Natural killer cell (primary cell): ENCODE measurements at regions not wholly inside any gene's neighbourhood (a gene's known extent, or its start where the extent isn't known, plus 50 kb on each side); places are given as distances from the start of the nearest gene placed in this dataset.

ENCODE experiments used
- ATAC-seq, 3 donors: fragments of 150-1000 bp in 2 of 3; fragments of 200-7000 bp in 1 of 3; cut with Tn5 transposase; 1 replicate in 1 of 3; 2 replicates in 2 of 3; pipeline ENCODE4 v1.10.0; 2021; ENCODE audit warnings: mild to moderate bottlenecking in 2 of 3, moderate library complexity in 2 of 3
- DNase-seq, 2 donors: peaks; one replicate each; pipeline versions ENCODE4 v3.0.0 to v3.0.0-alpha.2; 2013 to 2021; ENCODE audit warnings: mixed read lengths in 1 of 2
- H3K27ac ChIP-seq: one replicate; pipeline ENCODE4 v1.5.1; 2013; ENCODE audit warnings: mild to moderate bottlenecking, low read length
- H3K27me3 ChIP-seq: one replicate; pipeline ENCODE4 v1.6.1; 2013; ENCODE audit warnings: low read length; ENCODE audit not compliant: control insufficient read depth, insufficient read depth
- H3K36me3 ChIP-seq: one replicate; pipeline ENCODE4 v1.6.1; 2013; ENCODE audit warnings: low read length; ENCODE audit not compliant: control insufficient read depth, insufficient read depth
- H3K4me1 ChIP-seq: one replicate; pipeline ENCODE4 v1.6.1; 2013; ENCODE audit warnings: low read length; ENCODE audit not compliant: control insufficient read depth, insufficient read depth
- H3K4me3 ChIP-seq: one replicate; pipeline ENCODE4 v1.5.1; 2013; ENCODE audit warnings: low read length
- H3K9me3 ChIP-seq: one replicate; pipeline ENCODE4 v1.6.1; 2013; ENCODE audit warnings: low read length; ENCODE audit not compliant: control insufficient read depth, insufficient read depth
- H3K27ac Mint-ChIP-seq, 2 donors: one replicate each; pipeline ENCODE4 v1.8.0; 2022; ENCODE audit warnings: mild to moderate bottlenecking in 2 of 2, mixed read lengths in 2 of 2, moderate library complexity in 1 of 2
- H3K27me3 Mint-ChIP-seq, 2 donors: one replicate each; pipeline ENCODE4 v1.8.0; 2022; ENCODE audit warnings: low read depth in 2 of 2, mixed read lengths in 2 of 2
- H3K36me3 Mint-ChIP-seq: one replicate; pipeline ENCODE4 v1.8.0; 2022; ENCODE audit warnings: mixed read lengths
- H3K4me1 Mint-ChIP-seq, 2 donors: one replicate each; pipeline ENCODE4 v1.8.0; 2022; ENCODE audit warnings: mixed read lengths in 2 of 2
- H3K4me3 Mint-ChIP-seq: one replicate; pipeline ENCODE4 v1.8.0; 2022; ENCODE audit warnings: mild to moderate bottlenecking, moderate library complexity, mixed read lengths
- H3K9me3 Mint-ChIP-seq, 2 donors: one replicate each; pipeline ENCODE4 v1.8.0; 2022; ENCODE audit warnings: mixed read lengths in 2 of 2
- CTCF ChIP-seq: fragments of 200-600 bp; IDR thresholded peaks from one replicate; pipeline ENCODE4 v1.8.0; 2022; ENCODE audit warnings: antibody characterized with exemption
- WGBS: methylation state at CpG from one replicate; pipeline ENCODE4 v1.1.7; 2013; ENCODE audit warnings: missing lambda C conversion rate; ENCODE audit not compliant: insufficient coverage; 5-methylcytosine and 5-hydroxymethylcytosine counted together
- intact Hi-C: fragments of 100-400 bp; cut with micrococcal nuclease; formaldehyde crosslinking; loops from one replicate; pipeline ENCODE4 v1.14.2; 2022

- Histone ChIP-seq H3K36me3 (no peaks in the 10 kb centered on the region), H3K4me3 (no peak overlapping the region), H3K9me3 (no peaks in the 10 kb centered on the region), H3K27me3 (no peaks in the 10 kb centered on the region), H3K27ac (no peak overlapping the region), H3K4me1 (no peaks in the 10 kb centered on the region)
- ATAC-seq, result no peak
- Mint-ChIP-seq H3K36me3 (no peaks in the 10 kb centered on the region), H3K4me3 (no peak overlapping the region), H3K9me3 (peaks cover 9 to 11% of the 10 kb centered on the region in 2 donors), H3K27me3 (no peaks in the 10 kb centered on the region), H3K4me1 (no peaks in the 10 kb centered on the region), H3K27ac (no peak overlapping the region)
- TF ChIP-seq CTCF, result no peak
- no peak for DNase-seq
- 82% methylated on average over 3 of the region's 3 CpGs for WGBS
- intact Hi-C loops, result no loop called here
These were observed 757.2 kb downstream of the TLE1 start for GRCh38 chr9:80932181-80932580.

- H3K4me1 ChIP-seq, result no peaks in the 10 kb centered on the region
- no peak overlapping the region for H3K4me3 ChIP-seq
- Mint-ChIP-seq H3K4me3 (no peak overlapping the region), H3K9me3 (peaks cover 9 to 11% of the 10 kb centered on the region in 2 donors), H3K27me3 (no peaks in the 10 kb centered on the region), H3K4me1 (no peaks in the 10 kb centered on the region), H3K27ac (no peak overlapping the region), H3K36me3 (no peaks in the 10 kb centered on the region)
- H3K9me3 ChIP-seq, result no peaks in the 10 kb centered on the region
- H3K27ac ChIP-seq, result no peak overlapping the region
- no peaks in the 10 kb centered on the region for H3K27me3 ChIP-seq
- no peak for TF ChIP-seq CTCF
- intact Hi-C loops, result no loop called here
- DNase-seq (no peak), ATAC-seq (no peak)
- whole genome bisulfite sequencing, result 72% methylated on average over 3 of the region's 3 CpGs
- no peaks in the 10 kb centered on the region for H3K36me3 ChIP-seq
These were observed 758.2 kb downstream of the TLE1 start for GRCh38 chr9:80931163-80931562.

- Histone ChIP-seq H3K27ac (no peak overlapping the region), H3K4me3 (no peak overlapping the region), H3K36me3 (no peaks in the 10 kb centered on the region), H3K4me1 (no peaks in the 10 kb centered on the region), H3K9me3 (no peaks in the 10 kb centered on the region), H3K27me3 (no peaks in the 10 kb centered on the region)
- H3K4me1 Mint-ChIP-seq, result no peaks in the 10 kb centered on the region
- DNase-seq (no peak), ATAC-seq (no peak)
- no peaks in the 10 kb centered on the region for H3K27me3 Mint-ChIP-seq
- no peaks in the 10 kb centered on the region for H3K36me3 Mint-ChIP-seq
- no peak for TF ChIP-seq CTCF
- no peak overlapping the region for H3K27ac Mint-ChIP-seq
- H3K4me3 Mint-ChIP-seq, result no peak overlapping the region
- peaks cover 4 to 9% of the 10 kb centered on the region in 2 donors for H3K9me3 Mint-ChIP-seq
- intact Hi-C loops, result no loop called here
These were observed 760.6 kb downstream of the TLE1 start for GRCh38 chr9:80928697-80929096.

GRCh38 chr9:80926611-80927010 lies 762.7 kb downstream of the TLE1 start:
- Histone ChIP-seq H3K27ac (no peak overlapping the region), H3K36me3 (no peaks in the 10 kb centered on the region), H3K9me3 (peaks cover 4% of the 10 kb centered on the region), H3K27me3 (no peaks in the 10 kb centered on the region), H3K4me1 (no peaks in the 10 kb centered on the region), H3K4me3 (no peak overlapping the region)
- ATAC-seq, result no peak
- H3K27me3 Mint-ChIP-seq, result no peaks in the 10 kb centered on the region
- no peak for DNase-seq
- intact Hi-C loops, result no loop called here
- H3K27ac Mint-ChIP-seq, result no peak overlapping the region
- peaks cover 4 to 8% of the 10 kb centered on the region in 2 donors for H3K9me3 Mint-ChIP-seq
- TF ChIP-seq CTCF, result no peak
- H3K36me3 Mint-ChIP-seq, result no peaks in the 10 kb centered on the region
- H3K4me1 Mint-ChIP-seq, result no peaks in the 10 kb centered on the region
- no peak overlapping the region for H3K4me3 Mint-ChIP-seq
- WGBS, result 81% methylated on average over 3 of the region's 3 CpGs
